ENCODE measurements at regions not wholly inside any gene's neighbourhood (a gene's known extent, or its start where the extent isn't known, plus 50 kb on each side); places are given as distances from the start of the nearest gene placed in this dataset.
"Not testable (repeated sequence)": the region's sequence is repeated elsewhere in the genome, so short reads cannot be mapped to it uniquely, and the experiment has no call there.

DNA sequence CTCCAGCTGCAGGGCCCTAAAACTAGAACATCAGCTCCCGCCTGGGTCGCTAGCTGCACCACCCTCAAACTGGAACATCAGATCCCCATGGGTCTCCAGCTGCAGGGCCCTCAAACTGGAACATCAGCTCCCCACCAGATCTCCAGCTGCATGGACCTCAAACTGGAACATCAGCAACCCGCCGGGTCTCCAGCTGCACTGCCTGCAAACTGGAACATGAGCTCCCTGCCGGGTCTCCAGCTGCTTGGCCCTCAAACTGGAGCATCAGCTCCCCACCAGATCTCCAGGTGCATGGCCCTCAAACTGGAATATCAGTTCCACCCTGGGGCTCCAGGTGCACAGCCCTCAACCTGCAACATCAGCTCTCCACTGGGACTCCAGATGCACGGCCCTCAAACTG lies 82.7 kb downstream of the TFRC start:
- DNase-seq (ENCODE audit: low read depth in 3 of 3): not testable (repeated sequence)

GRCh38 chr3:195996314-195996713 lies 85.6 kb downstream of the TFRC start:
- DNase-seq (ENCODE audit: low read depth in 3 of 3): not testable (repeated sequence)

DNA sequence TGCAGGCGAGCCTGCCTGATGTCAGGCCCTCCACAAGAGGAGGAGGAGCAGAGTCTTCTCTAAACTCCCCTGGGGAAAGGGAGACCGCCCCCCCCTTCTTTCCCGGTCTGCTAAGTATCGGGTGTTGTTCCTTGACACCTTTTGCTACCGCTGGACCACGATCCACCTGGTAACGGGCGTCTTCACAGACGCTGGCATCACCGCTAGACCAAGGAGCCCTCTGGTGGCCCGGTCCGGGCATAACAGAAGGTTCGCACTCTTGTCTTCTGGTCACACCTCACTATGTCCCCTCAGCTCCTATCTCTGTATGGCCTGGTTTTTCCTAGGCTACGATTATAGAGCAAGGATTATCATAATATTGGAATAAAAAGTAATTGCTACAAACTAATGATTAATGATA lies 86.0 kb upstream of the TNK2 start:
- peak; percentile 34 to 58 (median 37) for DNase-seq (ENCODE audit: low read depth in 3 of 3)

GRCh38 chr3:195993671-195994070 lies 85.3 kb upstream of the TNK2 start:
- DNase-seq (ENCODE audit: low read depth in 3 of 3): not testable (repeated sequence)

DNA sequence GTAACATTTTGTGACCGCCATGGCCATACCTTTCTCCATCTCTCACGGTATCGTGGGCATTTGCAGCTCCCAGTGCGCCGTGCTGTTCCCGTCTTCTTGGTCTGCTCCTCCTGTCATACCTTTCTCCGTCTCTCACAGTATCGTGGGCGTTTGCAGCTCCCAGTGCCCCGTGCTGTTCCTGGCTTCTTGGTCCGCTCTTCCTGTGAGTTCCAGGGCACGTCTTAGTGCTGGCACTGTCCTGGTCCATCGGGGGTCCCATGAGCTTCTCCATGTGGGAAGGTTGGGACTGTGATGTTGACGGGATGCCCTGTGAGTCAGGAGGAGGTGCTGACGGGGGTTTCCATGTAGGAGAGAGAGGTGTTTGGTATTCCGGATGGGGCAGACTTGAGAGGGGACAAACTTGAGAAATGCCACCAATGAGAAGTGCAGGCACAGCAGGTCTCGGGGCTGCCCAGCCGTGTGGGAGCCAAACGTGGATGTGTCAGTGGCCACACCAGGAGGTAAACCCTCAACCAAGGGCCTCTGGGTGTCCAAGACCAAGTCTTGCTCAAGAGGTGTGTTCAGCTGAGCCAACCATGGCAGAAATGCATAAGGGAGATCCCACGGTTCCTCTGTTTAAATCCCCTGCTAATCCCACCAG lies 84.7 kb upstream of the TNK2 start:
- DNase-seq (ENCODE audit: low read depth in 3 of 3): not testable (repeated sequence)

DNA sequence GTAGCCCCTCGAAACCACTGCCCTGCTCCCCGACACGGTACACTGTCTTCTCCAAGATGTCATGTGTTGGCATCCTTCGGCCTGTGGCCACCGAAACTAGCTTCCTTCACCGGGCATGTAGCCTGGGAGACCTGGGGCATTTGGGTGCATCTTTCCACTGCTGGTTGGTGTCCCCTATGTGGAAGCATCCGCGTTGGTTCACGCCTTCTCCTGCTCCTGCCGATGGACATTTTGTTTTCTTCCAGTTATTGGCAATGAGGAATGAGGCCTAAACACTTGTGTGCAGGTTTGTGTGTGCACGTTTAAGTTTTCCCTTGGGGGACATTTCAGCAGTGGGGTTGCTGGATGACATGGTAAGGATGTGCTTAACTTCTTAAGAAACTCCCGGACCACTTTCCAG lies 83.6 kb upstream of the TNK2 start:
- not testable (repeated sequence) for DNase-seq (ENCODE audit: low read depth in 3 of 3)

DNA sequence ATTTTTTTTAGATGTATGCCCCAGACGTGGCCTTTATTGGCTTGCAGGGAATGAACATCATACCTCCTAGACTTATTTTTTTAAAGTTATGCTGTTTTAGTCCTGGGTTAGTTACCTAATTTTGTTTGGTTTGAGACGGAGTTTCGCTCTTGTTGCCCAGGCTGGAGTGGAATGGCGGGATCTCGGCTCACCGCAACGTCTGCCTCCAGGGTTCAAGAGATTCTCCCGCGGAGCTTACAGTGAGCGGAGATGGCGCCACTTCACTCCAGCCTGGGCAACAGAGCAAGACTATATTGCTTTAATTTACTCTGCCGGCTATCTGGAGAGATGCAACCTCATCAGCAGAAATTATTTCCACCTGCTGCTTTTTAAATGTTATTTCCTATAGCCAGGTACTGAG lies 82.9 kb upstream of the TNK2 start:
- not testable (repeated sequence) for DNase-seq (ENCODE audit: low read depth in 3 of 3)

- not testable (repeated sequence) for DNase-seq (ENCODE audit: low read depth in 3 of 3)
Observed at GRCh38 chr3:195990841-195991174, 82.5 kb upstream of the TNK2 start.

DNA sequence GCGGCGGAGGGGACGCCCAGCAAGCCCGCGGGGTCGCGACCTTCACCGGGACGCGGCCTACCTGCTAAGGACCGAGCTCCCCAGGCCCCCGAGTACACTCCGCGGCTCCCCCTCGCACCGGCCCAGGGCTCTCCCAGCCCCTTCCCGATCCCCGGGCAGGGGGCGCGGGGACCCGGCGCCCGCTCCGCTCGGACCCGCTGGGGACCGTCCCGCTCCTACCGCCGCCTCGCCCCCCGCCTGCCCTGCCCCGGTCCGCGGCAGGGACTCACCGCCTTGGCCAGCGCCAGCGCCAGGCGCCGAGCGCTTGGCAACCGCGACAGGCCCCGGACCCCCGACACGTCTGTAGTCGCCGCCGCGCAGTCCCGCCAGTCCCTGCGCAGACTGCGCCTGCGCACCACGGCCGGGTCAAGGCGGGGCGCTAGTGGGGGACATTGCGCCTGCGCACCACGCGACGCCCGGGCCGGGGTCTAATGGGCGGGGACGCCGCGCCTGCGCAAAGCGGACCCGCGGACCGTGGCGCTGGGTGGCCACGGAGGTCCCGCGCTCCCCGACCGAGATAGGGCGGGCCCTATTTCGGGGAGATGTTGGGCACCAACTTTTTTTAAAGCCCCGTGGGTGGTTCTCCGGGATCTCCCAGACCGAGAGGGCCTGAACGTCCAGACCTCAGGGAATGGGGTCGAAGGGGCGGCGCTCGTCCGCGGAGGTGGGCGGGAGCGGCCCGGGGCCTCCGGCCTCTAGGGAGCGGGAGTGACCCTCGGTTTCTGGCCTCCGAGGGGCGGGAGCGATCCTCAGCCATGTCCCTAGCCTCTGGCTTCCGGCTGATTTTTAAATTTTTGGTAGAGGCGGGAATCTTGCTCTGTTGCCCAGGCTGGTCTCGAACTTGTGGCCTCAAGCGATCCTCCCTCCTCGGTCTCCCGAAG lies 81.8 kb upstream of the TNK2 start:
- DNase-seq (ENCODE audit: low read depth in 3 of 3): peak; percentile 85 to 94 (median 94)

DNA sequence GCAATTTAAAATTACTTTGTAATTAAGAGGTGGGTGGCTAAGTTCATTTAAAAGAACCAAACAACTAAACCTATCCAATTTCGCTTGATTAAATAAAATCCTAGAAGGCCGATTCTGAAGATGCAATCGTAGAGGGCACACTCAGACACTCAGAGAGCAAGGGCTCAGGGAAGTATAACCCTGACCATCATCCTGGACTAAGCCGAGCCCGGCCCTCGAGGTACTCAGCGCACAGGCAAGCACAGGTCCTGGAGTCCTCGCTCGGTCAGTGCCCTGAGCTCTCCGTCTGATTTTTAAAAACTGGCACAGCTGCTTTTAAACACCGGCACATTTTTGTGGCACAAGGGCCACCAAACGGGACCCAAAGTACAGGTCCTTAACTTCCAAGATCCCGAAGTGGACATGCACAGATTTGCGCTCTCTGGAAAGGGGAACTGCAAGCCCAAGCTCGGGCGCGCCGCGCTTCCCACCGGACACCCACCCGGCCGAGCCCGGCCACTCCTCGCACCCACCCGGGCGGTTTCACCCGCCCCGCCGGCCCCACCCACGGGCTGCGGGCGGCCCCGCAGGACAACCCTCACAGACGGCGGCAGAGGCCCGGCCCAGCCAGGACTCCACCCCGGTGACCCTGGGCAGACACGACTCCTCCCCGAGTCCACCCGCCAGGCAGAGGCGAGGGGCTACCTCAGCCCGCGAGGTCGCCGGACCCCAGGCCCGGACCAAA lies 81.0 kb upstream of the TNK2 start:
- peak in 1 of 3 experiments; percentile 5 for DNase-seq (ENCODE audit: low read depth in 3 of 3)

DNA sequence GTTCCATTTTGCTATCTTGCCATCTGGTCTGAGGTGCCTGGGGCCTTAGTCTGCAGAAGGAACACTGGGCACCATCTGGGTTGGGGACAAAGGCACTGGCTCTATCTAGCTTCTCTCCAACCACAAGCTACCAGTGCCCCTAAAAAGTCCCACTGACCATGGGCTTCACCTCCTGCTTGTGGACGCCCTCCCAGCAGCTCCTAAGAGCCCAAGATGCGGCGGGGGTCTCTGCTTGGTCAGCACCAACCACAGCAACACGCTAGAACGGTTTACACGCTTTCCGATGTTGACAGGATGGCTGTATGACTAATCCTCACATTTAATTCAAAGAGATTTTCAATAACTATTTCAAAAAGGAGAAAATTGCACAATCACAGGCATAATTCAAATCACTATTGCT lies 80.4 kb upstream of the TNK2 start:
- DNase-seq (ENCODE audit: low read depth in 3 of 3): not testable (repeated sequence)

- DNase-seq (ENCODE audit: low read depth in 3 of 3): not testable (repeated sequence)
Observed at GRCh38 chr3:195987001-195987400, 78.7 kb upstream of the TNK2 start.

DNA sequence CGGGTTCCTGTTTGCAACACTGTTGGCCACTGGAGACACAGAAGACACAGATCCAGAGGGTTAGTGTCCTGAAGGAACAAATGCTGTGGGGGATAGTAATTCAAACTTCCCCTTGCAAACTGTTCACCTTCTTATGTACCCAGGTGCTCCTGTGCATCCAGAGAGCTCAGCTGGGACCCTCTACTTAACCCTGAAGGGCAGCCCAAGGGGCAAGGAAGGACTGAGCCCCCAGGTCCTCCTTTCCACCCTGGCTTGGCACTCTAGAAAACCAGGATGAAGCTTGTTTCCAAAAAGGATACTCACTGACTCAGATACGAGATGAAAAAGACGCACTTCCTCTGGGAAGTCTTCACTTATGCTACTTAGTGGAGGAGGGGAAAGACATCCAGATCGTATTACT lies 78.2 kb upstream of the TNK2 start:
- not testable (repeated sequence) for DNase-seq (ENCODE audit: low read depth in 3 of 3)

DNA sequence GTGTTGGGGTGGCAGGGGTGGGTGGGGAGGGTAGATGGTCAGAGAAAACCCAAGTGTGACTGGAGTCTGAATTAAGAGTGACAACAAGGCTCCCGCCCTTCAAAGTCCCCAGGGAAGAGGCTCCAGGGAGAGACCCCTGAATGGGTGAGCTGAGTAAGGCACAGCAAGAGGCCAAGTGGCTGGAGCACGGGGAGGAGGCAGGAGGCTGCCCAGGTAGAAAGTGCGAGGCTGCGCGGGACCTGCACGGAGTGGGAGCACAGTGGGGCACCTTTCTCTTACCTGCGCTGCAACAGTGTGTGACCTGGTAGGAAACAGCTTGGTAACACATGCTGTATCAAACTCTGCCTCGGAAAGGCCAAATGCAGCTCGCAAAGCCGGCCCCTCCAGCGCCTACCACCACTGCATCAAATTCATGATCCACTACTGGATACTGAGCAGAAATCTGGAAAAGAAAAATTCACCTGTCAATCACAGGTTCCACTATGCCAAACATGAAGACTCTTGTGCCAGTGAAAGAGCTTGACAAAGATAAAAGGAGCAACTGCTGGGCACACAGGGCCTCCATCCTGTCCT lies 77.1 kb upstream of the TNK2 start:
- not testable (repeated sequence) for DNase-seq (ENCODE audit: low read depth in 3 of 3)

DNA sequence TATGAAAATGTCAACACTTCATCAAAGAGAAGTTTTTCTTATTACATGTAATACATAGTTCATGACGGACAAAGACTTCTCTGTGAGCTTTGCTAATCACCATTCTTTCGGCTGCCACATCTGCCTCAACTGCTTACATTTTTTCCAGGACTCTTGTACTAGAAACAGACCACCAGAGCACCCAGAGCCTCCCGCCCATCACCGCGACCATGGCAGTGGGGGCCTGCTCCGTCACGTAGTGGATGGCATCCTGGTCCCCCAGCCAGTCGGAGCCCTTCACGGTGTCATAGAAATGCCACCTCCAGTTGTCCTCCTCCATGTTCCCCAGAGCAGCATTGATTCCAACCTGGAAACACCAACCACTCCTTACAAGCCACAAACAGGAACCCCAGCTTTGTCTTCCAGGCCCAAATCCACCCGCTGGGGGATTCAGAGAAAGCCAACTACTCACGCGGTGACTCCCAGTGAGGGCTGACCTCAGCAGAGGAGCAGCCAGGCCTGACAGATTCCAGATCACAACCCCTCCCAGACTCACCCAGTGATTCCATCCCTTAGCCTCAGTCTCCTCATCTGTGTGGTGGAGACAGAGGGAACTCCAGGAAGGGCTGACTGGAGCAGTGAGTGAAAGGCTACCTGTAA lies 76.2 kb upstream of the TNK2 start:
- not testable (repeated sequence) for DNase-seq (ENCODE audit: low read depth in 3 of 3)

DNA sequence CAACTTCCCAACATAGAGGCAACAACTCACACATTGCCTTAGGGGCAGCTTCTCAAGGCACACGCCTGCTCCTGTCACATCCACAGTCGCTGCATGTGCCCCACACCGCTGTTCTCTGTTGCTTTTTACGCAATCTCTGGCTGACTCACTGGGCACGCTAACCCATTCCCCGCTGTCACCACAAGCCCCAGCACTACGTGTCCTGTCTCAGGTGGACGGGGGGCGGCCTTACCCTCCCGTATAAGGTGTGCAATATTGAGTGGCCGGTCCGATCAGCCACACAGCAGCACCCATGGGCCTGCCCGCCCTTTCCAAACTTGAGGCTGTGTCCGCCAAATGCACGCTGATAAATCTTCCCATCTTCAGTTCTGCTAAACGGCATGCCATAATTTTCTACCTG lies 75.5 kb upstream of the TNK2 start:
- DNase-seq (ENCODE audit: low read depth in 3 of 3): not testable (repeated sequence)

- DNase-seq (ENCODE audit: low read depth in 3 of 3): not testable (repeated sequence)
Observed at GRCh38 chr3:195982754-195983153, 74.4 kb upstream of the TNK2 start.

DNA sequence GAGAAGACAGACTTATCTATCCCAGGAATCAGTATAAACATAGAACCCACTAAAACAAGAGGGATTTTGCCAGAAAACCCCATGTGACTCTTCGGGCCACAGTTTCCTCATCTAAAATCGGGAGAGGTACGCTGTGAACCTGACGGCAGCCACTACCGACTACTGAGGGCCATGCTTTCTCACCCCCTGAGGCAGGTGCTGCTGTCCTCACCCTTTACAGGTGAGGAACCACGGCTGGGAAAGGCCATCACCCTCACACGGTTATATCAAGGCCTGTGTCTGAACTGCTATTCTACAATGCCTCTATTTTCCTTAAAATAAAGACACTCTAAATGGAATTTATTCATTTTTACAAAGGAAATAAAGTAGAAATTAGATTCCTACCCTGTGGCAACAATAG lies 73.4 kb upstream of the TNK2 start:
- not testable (repeated sequence) for DNase-seq (ENCODE audit: low read depth in 3 of 3)

DNA sequence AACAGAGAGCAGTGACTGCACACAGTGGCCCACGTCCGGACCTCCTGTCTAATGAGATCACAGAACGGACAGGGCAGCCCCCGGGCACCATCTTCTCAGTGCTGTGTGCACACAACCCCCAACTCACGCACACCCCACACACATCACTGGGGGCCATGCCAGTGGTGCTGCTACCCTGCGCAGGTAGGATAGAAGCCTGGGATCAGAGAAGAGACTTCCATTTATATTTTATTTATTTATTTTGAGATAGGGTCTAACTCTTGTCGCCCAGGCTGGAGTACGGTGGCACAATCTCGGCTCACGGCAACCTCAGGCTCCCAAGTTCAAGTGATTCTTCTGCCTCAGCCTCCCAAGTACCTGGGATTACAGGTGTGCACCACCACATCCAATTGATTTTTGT lies 71.5 kb upstream of the TNK2 start:
- DNase-seq (ENCODE audit: low read depth in 3 of 3): not testable (repeated sequence)

DNA sequence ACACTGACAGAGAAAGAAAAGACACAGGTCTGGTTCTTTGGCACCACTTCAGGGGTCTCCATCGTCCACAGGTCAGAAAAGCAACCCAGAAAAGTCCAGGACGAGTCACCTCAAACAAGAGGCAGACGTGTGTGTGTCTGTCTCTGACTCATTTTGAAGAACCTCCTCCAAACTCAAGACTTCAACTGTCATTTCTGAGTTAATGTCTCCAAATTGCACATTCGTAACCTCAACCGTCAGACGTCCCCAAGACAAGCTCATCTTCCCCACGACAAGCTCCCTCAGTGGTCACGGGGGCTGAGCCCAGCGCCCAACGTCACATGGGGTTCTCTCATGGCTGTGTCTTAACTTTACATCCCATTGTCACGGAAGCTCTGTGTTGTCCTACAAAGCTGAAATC lies 70.2 kb upstream of the TNK2 start:
- not testable (repeated sequence) for DNase-seq (ENCODE audit: low read depth in 3 of 3)

DNA sequence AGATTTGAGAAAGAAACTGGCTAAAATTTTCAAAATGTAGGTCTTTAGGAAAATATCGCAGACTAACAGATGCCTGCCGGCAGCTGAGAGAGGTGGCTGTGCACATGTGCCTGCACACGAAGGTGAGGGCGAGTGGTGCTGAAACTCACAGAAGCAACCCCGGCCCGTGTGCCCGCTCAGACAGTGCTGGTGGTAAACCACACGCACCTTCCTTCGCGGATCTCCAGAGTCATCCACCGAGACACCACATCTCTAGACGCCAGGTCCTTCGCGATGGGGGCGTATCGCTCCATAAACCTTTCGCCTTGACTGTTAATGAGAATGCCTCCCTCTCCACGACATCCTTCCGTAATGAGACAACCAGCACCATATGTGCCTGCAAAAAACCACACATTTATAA lies 68.5 kb upstream of the TNK2 start:
- DNase-seq (ENCODE audit: low read depth in 3 of 3): not testable (repeated sequence)

- DNase-seq (ENCODE audit: low read depth in 3 of 3): not testable (repeated sequence)
Observed at GRCh38 chr3:195974281-195974680, 65.9 kb upstream of the TNK2 start.

Measured in stimulated activated CD4-positive, alpha-beta T cell treated with anti-CD3 and anti-CD28 coated beads, TNF-alpha, amount 100 ng/mL, for 24 hours (primary cell).